K562 (cell line): ENCODE measurements at regions not wholly inside any gene's neighbourhood (a gene's known extent, or its start where the extent isn't known, plus 50 kb on each side); places are given as distances from the start of the nearest gene placed in this dataset.
"Not testable (repeated sequence)": the region's sequence is repeated elsewhere in the genome, so short reads cannot be mapped to it uniquely, and the experiment has no call there.

ENCODE experiments used
- ATAC-seq: fragments of 200-7000 bp; cut with Tn5 transposase; 3 replicates; pipeline ENCODE4 v1.9.1; 2020; ENCODE audit warnings: moderate library complexity
- BruUV-seq: library from RNA; stranded (reverse); fragments of 400-500 nt; replicated peaks from 2 replicates; lab custom pipeline; 2021; lab: Mats Ljungman, UMichigan
- CTCF ChIA-PET: fragments of 300-600 bp; formaldehyde crosslinking; extraction: SDS; loops from one replicate; lab custom pipeline; 2021; ENCODE audit warnings: low intra/inter-chr PET ratio; lab: Yijun Ruan, JAX
- POLR2A ChIA-PET: fragments of 300-600, 350-650 bp; sonication (Branson Sonifier 250); formaldehyde crosslinking; extraction: SDS; loops from one replicate; lab custom pipeline; 2021; ENCODE audit warnings: antibody characterized with exemption, inconsistent platforms; lab: Yijun Ruan, JAX
- DNase-seq, 4 experiments: peaks; one replicate each; pipeline versions ENCODE4 v3.0.0 to v3.0.0-alpha.2; 2011 to 2018; ENCODE audit warnings: low spot score in 3 of 4, mixed read lengths in 3 of 4; ENCODE audit errors: extremely low read depth in 1 of 4
- FAIRE-seq: peaks from 2 replicates; lab custom pipeline; 2011; peaks lifted over from hg19 to GRCh38; lab: Jason Lieb, UNC
- H2AFZ ChIP-seq: 2 replicates; pipeline ENCODE4 v1.6.0; 2011; ENCODE audit warnings: low read depth, low read length, control low read depth, inconsistent platforms
- H3K27ac ChIP-seq: fragments of 200-600 bp; 3 replicates; pipeline ENCODE4 v1.8.0; 2011; ENCODE audit warnings: low read depth, mild to moderate bottlenecking, control low read depth, inconsistent platforms, low read length, moderate library complexity, mixed read lengths; ENCODE audit errors: extremely low read depth
- H3K27me3 ChIP-seq, 2 experiments: fragments of 300-600 bp in 1 of 2; 2 replicates in 1 of 2; 3 replicates in 1 of 2; pipeline versions ENCODE4 v1.6.0 to v1.8.0; 2011; ENCODE audit warnings: inconsistent platforms in 2 of 2, low read length in 2 of 2, mild to moderate bottlenecking in 1 of 2, mixed read lengths in 1 of 2, moderate library complexity in 1 of 2; ENCODE audit not compliant: control insufficient read depth in 2 of 2, insufficient read depth in 2 of 2
- H3K36me3 ChIP-seq: fragments of 300-600 bp; 3 replicates; pipeline ENCODE4 v1.8.0; 2011; ENCODE audit warnings: mild to moderate bottlenecking, low read length, inconsistent platforms; ENCODE audit not compliant: control insufficient read depth, insufficient read depth
- H3K4me1 ChIP-seq, 2 experiments: fragments of 200-600 bp in 1 of 2; replicated peaks in 1 of 2; 2 replicates in 1 of 2; 3 replicates in 1 of 2; pipeline versions ENCODE4 v1.5.1 to v1.8.0; 2011; ENCODE audit warnings: inconsistent platforms in 2 of 2, low read length in 2 of 2, mild to moderate bottlenecking in 1 of 2, mixed read lengths in 1 of 2, moderate library complexity in 1 of 2; ENCODE audit not compliant: control insufficient read depth in 2 of 2, insufficient read depth in 2 of 2
- H3K4me2 ChIP-seq: 2 replicates; pipeline ENCODE4 v1.6.1; 2011; ENCODE audit warnings: low read length, control low read depth, inconsistent platforms, mixed read lengths; ENCODE audit not compliant: insufficient read depth
- H3K4me3 ChIP-seq: fragments of 200-600 bp; sonication (generic), shearing (Covaris generic); 2 replicates; pipeline ENCODE4 v1.5.1; 2016; ENCODE audit warnings: control low read depth, inconsistent platforms
- H3K79me2 ChIP-seq: fragments of 200-600 bp; 3 replicates; pipeline ENCODE4 v1.8.0; 2011; ENCODE audit warnings: low read length, inconsistent platforms; ENCODE audit not compliant: control insufficient read depth, insufficient read depth
- H3K9ac ChIP-seq, 2 experiments: 2 replicates each; pipeline versions ENCODE4 v1.6.0 to v1.6.1; 2011; ENCODE audit warnings: low read depth in 2 of 2, low read length in 2 of 2, control low read depth in 1 of 2, inconsistent platforms in 1 of 2, mild to moderate bottlenecking in 1 of 2, mixed read lengths in 1 of 2; ENCODE audit not compliant: insufficient read depth in 1 of 2
- H3K9me1 ChIP-seq: one replicate; pipeline ENCODE4 v1.6.0; 2011; ENCODE audit warnings: inconsistent platforms, mild to moderate bottlenecking, low read length, moderate library complexity; ENCODE audit not compliant: control insufficient read depth, insufficient read depth
- H3K9me3 ChIP-seq: replicated peaks from 2 replicates; pipeline ENCODE4 v1.5.1; 2011; ENCODE audit warnings: low read depth, low read length, inconsistent platforms; ENCODE audit not compliant: control insufficient read depth, insufficient read depth
- H4K20me1 ChIP-seq: replicated peaks from 2 replicates; pipeline ENCODE4 v1.6.1; 2011; ENCODE audit warnings: low read length, inconsistent platforms, mixed read lengths; ENCODE audit not compliant: control insufficient read depth, insufficient read depth
- BMI1 ChIP-seq: fragments of 150-350 bp; IDR thresholded peaks from 2 replicates; pipeline ENCODE4 v1.6.1; 2014; ENCODE audit warnings: low read length
- TAF9B ChIP-seq: fragments of 450-650 bp; IDR thresholded peaks from 2 replicates; pipeline ENCODE4 v1.6.1; 2018; ENCODE audit warnings: mild to moderate bottlenecking; ENCODE audit not compliant: partially characterized antibody
- in situ Hi-C: fragments of 300-500 bp; cut with MboI; formaldehyde crosslinking; loops from 4 replicates; pipeline ENCODE4 v1.15.0; 2018; ENCODE audit warnings: inconsistent platforms, mixed read lengths
- intact Hi-C: fragments of 100-400 bp; cut with micrococcal nuclease; formaldehyde crosslinking; loops from 2 replicates; pipeline ENCODE4 v1.14.2; 2022

- H3K4me2 ChIP-seq: no peak overlapping the region
- BruUV-seq: no TSS peak
- no peaks in the 10 kb centered on the region for H3K4me1 ChIP-seq
- no peak overlapping the region for H3K27ac ChIP-seq
- no peaks in the 10 kb centered on the region for H3K36me3 ChIP-seq
- no peaks in the 10 kb centered on the region for H4K20me1 ChIP-seq
- no peaks in the 10 kb centered on the region for H3K9me3 ChIP-seq
- no peak overlapping the region for H3K4me3 ChIP-seq
- no peak for DNase-seq
- no peaks in the 10 kb centered on the region for H3K27me3 ChIP-seq
- H3K9me1 ChIP-seq: no peaks in the 10 kb centered on the region
- H3K79me2 ChIP-seq: no peaks in the 10 kb centered on the region
- no peak overlapping the region for H2AFZ ChIP-seq
- H3K9ac ChIP-seq: no peak overlapping the region
- POLR2A ChIA-PET: no interaction called here
- no peak for FAIRE-seq
- TF ChIP-seq TAF9B (no peak), BMI1 (no peak)
- TF ChIP-seq, all 486 proteins: peak for 0
- intact Hi-C loops (no loop called here), in situ Hi-C loops (no loop called here)
- ATAC-seq: no peak
- CTCF ChIA-PET: interaction anchor here (0.7 kb wide), 1 partner anchor 1702 kb away, joined by 3 read pairs; no protein-coding TSS in a partner anchor
Measured at GRCh38 chr5:118068886-118069285, 919.5 kb downstream of the DTWD2 start.

GRCh38 chr5:118063836-118064235 lies 924.5 kb downstream of the DTWD2 start:
- H3K27ac ChIP-seq, POLR2A ChIA-PET, H3K9me3 ChIP-seq, BruUV-seq, CTCF ChIA-PET, intact Hi-C loops, H3K4me3 ChIP-seq, H3K36me3 ChIP-seq, H2AFZ ChIP-seq, ATAC-seq, H3K27me3 ChIP-seq, H4K20me1 ChIP-seq, H3K4me1 ChIP-seq, H3K4me2 ChIP-seq, H3K9ac ChIP-seq, FAIRE-seq, DNase-seq, in situ Hi-C loops, H3K79me2 ChIP-seq, H3K9me1 ChIP-seq: not testable (repeated sequence)
